GOT3 (cell line): ENCODE measurements at regions not wholly inside any gene's neighbourhood (a gene's known extent, or its start where the extent isn't known, plus 50 kb on each side); places are given as distances from the start of the nearest gene placed in this dataset.

Experiments used
- DNase-seq: peaks from one replicate; lab custom pipeline; 2025; ENCODE audit warnings: mixed read lengths; lab: John Stamatoyannopoulos, UW

- no peak for DNase-seq
Measured at GRCh38 chr1:55974714-55975441, 604.5 kb downstream of the PLPP3 start.

GRCh38 chr1:55970526-55971110 is 608.7 kb downstream of the PLPP3 start:
- no peak for DNase-seq

GRCh38 chr1:55969322-55969721 is 610.0 kb downstream of the PLPP3 start:
- DNase-seq, result no peak

GRCh38 chr1:55968661-55969060 is 610.7 kb downstream of the PLPP3 start:
- no peak for DNase-seq

GRCh38 chr1:55965981-55966461 is 613.3 kb downstream of the PLPP3 start:
- no peak for DNase-seq

GRCh38 chr1:55962472-55962871 is 616.9 kb downstream of the PLPP3 start:
- no peak for DNase-seq

GRCh38 chr1:55959136-55959548 is 620.2 kb downstream of the PLPP3 start:
- no peak for DNase-seq

- DNase-seq, result no peak
Measured at GRCh38 chr1:55958498-55958897, 620.9 kb downstream of the PLPP3 start.

- DNase-seq, result no peak
Measured at GRCh38 chr1:55957276-55957675, 622.1 kb downstream of the PLPP3 start.

GRCh38 chr1:55955016-55955621 is 624.2 kb downstream of the PLPP3 start:
- DNase-seq, result no peak

- DNase-seq, result no peak
Measured at GRCh38 chr1:55951291-55951690, 628.1 kb downstream of the PLPP3 start.

- DNase-seq, result no peak
Measured at GRCh38 chr1:55947446-55947845, 631.9 kb downstream of the PLPP3 start.

- DNase-seq, result no peak
Measured at GRCh38 chr1:55943721-55944435, 635.5 kb downstream of the PLPP3 start.

GRCh38 chr1:55943012-55943411 is 636.4 kb downstream of the PLPP3 start:
- DNase-seq, result no peak

- DNase-seq, result no peak
Measured at GRCh38 chr1:55939866-55940265, 639.5 kb downstream of the PLPP3 start.

- DNase-seq, result no peak
Measured at GRCh38 chr1:55938861-55939260, 640.5 kb downstream of the PLPP3 start.

GRCh38 chr1:55938376-55938850 is 641.0 kb downstream of the PLPP3 start:
- no peak for DNase-seq

GRCh38 chr1:55937840-55938375 is 641.5 kb downstream of the PLPP3 start:
- DNase-seq, result no peak

- no peak for DNase-seq
Measured at GRCh38 chr1:55935236-55935635, 644.1 kb downstream of the PLPP3 start.

GRCh38 chr1:55932402-55932801 is 647.0 kb downstream of the PLPP3 start:
- no peak for DNase-seq

GRCh38 chr1:55931081-55931940 is 648.1 kb downstream of the PLPP3 start:
- no peak for DNase-seq
